ENCODE measurements at regions not wholly inside any gene's neighbourhood (a gene's known extent, or its start where the extent isn't known, plus 50 kb on each side); places are given as distances from the start of the nearest gene placed in this dataset.
A peak's percentile ranks its signal among the peaks of the same experiment; 100 is the strongest.

GRCh38 chr2:54384301-54385203, 71.6 kb upstream of the SPTBN1 start (continued):
- TF ChIP-seq ZNF142 (CRISPR knock-in tag; IDR thresholded peaks at IDR 0.05) (no peak), PATZ1 (CRISPR knock-in tag; IDR thresholded peaks at IDR 0.05) (0 out of 2 replicates have a peak, but pooled peaks have one; percentile 19), ARID2 (CRISPR knock-in tag; IDR thresholded peaks at IDR 0.05; ENCODE audit: borderline replicate concordance) (0 out of 2 replicates have a peak, but pooled peaks have one; percentile 55), MXD3 (CRISPR knock-in tag; IDR thresholded peaks at IDR 0.05) (no peak), XRCC5 (optimal IDR thresholded peaks at IDR 0.05; ENCODE audit: low read length) (peak; percentile 54), FOXA3 (CRISPR knock-in tag; IDR thresholded peaks at IDR 0.05) (peak; percentile 33; the same call in 1 of the 2 replicates), REL (CRISPR knock-in tag; conservative IDR thresholded peaks at IDR 0.05) (no peak), SMC3 (IDR thresholded peaks at IDR 0.05; ENCODE audit: low read length) (no peak), HNRNPH1 (optimal IDR thresholded peaks at IDR 0.05; ENCODE audit: low read depth, low read length) (no peak), SOX5 (CRISPR knock-in tag; IDR thresholded peaks at IDR 0.05; ENCODE audit: borderline replicate concordance) (peak; percentile 65; the same call in 1 of the 2 replicates), ZNF644 (CRISPR knock-in tag; IDR thresholded peaks at IDR 0.05; ENCODE audit: low read depth) (peak; percentile 89; the same call in 1 of the 2 replicates), SOX13 (IDR thresholded peaks at IDR 0.05) (no peak), SOX13 (CRISPR knock-in tag; conservative IDR thresholded peaks at IDR 0.05 in 1 of 2, IDR thresholded peaks at IDR 0.05 in 1 of 2) (peak in 1 of 2 experiments; percentile 80; a peak in 2 of 4 replicates), SIN3A (IDR thresholded peaks at IDR 0.05; ENCODE audit: borderline replicate concordance, low read depth, low read length) (no peak), ZNF136 (CRISPR knock-in tag; IDR thresholded peaks at IDR 0.05; ENCODE audit: low read depth) (no peak), ZNF281 (CRISPR knock-in tag; IDR thresholded peaks at IDR 0.05; ENCODE audit: borderline replicate concordance) (no peak), TMF1 (CRISPR knock-in tag; IDR thresholded peaks at IDR 0.05; ENCODE audit: low read depth) (0 out of 2 replicates have a peak, but pooled peaks have one; percentile 37), HMG20A (CRISPR knock-in tag; IDR thresholded peaks at IDR 0.05; ENCODE audit: borderline replicate concordance) (peak; percentile 14; the same call in 1 of the 2 replicates)

All from HepG2 (cell line).